Jurkat, Clone E6-1 (cell line): ENCODE measurements at regions not wholly inside any gene's neighbourhood (a gene's known extent, or its start where the extent isn't known, plus 50 kb on each side); places are given as distances from the start of the nearest gene placed in this dataset.

ENCODE experiments used
- DNase-seq: peaks from one replicate; pipeline ENCODE4 v3.0.0-alpha.2; 2011; ENCODE audit warnings: low read depth, low spot score
- H3K4me3 ChIP-seq: 2 replicates; pipeline ENCODE4 v1.5.1; 2011; ENCODE audit warnings: mild to moderate bottlenecking, low read length, control low read depth, moderate library complexity

- DNase-seq, result no peak
- no peak overlapping the region for H3K4me3 ChIP-seq
Observed at GRCh38 chr14:65359503-65359902, 53.0 kb upstream of the FUT8 start.

DNA sequence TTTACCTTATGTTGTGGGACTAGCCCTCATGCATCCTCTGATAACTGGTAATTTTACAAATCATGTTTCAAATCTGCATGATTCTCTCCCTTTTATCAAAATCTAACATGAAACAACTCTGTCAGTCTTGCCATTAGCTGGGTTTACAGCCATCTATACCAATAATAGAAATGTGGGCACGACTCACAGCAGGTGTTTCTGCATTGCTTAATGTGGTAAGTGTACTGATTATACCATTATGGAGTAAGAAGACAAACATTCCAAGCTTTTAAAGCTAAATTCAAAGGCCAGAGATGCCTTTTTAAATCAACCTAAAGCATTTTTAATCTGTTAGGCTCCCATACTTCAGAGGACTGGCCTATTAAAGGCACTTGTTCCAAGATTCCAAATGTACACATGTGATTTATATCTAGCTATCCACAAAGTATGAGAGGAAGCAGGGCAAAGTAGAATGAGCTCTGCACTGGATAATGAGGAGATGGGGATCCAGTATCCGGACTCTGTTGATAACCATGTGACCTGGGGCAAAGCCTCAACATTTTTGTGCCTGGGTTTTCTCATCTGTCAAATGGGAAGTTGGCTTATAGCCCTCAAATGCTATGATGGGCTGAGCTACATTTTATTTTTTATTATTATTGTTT lies 52.3 kb upstream of the FUT8 start:
- DNase-seq, result no peak
- no peak overlapping the region for H3K4me3 ChIP-seq

DNA sequence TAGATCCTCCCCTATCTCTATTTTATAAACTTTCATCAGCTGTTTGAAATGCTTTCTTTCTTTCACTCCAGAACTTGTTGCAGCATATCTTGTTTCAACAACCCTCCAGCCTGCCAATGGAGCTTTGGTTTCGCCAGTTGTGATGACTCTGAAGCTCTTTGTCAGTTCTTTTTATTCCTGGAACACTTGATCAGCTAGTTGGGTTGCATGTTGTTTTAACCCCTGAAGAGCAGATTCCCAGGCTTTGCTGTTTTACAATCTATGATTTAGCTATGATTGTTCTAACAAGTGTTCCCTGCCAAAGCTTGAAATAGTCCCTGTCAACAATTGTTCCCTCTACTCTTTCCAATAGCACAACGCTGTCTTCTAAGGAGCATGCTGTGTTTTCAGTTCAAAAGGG lies 50.6 kb upstream of the FUT8 start:
- no peak overlapping the region for H3K4me3 ChIP-seq
- DNase-seq, result no peak
